MCF 10A (cell line): ENCODE measurements at regions not wholly inside any gene's neighbourhood (a gene's known extent, or its start where the extent isn't known, plus 50 kb on each side); places are given as distances from the start of the nearest gene placed in this dataset.
A peak's percentile ranks its signal among the peaks of the same experiment; 100 is the strongest.

Experiments
- BruUV-seq: library from RNA; stranded (reverse); fragments of 400-500 nt; replicated peaks from 2 replicates; lab custom pipeline; 2021; lab: Mats Ljungman, UMichigan
- CTCF ChIA-PET: fragments of 300-600 bp; sonication (Branson Sonifier 250); formaldehyde crosslinking; extraction: SDS; loops from one replicate; lab custom pipeline; 2021; ENCODE audit warnings: antibody characterized with exemption, inconsistent platforms; lab: Yijun Ruan, JAX
- POLR2A ChIA-PET: fragments of 300-600, 350-650 bp; sonication (Branson Sonifier 250); formaldehyde crosslinking; extraction: SDS; loops from one replicate; lab custom pipeline; 2020; ENCODE audit warnings: antibody characterized with exemption, inconsistent platforms; lab: Yijun Ruan, JAX
- DNase-seq: peaks from one replicate; pipeline ENCODE4 v3.0.0-alpha.2; 2018; ENCODE audit not compliant: unreplicated experiment
- H3K27ac Mint-ChIP-seq: one replicate; pipeline ENCODE4 v1.8.0; 2022; ENCODE audit warnings: mild to moderate bottlenecking, low read depth, mixed read lengths; ENCODE audit not compliant: unreplicated experiment
- H3K27me3 Mint-ChIP-seq: one replicate; pipeline ENCODE4 v1.8.0; 2022; ENCODE audit warnings: mixed read lengths; ENCODE audit not compliant: insufficient read depth, unreplicated experiment
- H3K36me3 Mint-ChIP-seq: one replicate; pipeline ENCODE4 v1.8.0; 2022; ENCODE audit warnings: mild to moderate bottlenecking, moderate library complexity, mixed read lengths; ENCODE audit not compliant: insufficient read depth, unreplicated experiment
- H3K4me1 Mint-ChIP-seq: one replicate; pipeline ENCODE4 v1.8.0; 2022; ENCODE audit warnings: mixed read lengths; ENCODE audit not compliant: insufficient read depth, unreplicated experiment
- H3K4me3 Mint-ChIP-seq: one replicate; pipeline ENCODE4 v1.8.0; 2022; ENCODE audit warnings: mild to moderate bottlenecking, moderate library complexity, mixed read lengths; ENCODE audit not compliant: unreplicated experiment
- H3K9me3 Mint-ChIP-seq: one replicate; pipeline ENCODE4 v1.8.0; 2022; ENCODE audit warnings: mixed read lengths; ENCODE audit not compliant: unreplicated experiment
- intact Hi-C: fragments of 100-400 bp; cut with micrococcal nuclease; formaldehyde crosslinking; loops from 2 replicates; pipeline ENCODE4 v1.14.1; 2022
- TF ChIP-seq, protein P1 (sequence below): fragments of 200-600 bp; IDR thresholded peaks from one replicate; pipeline ENCODE4 v1.8.0; 2022; ENCODE audit warnings: antibody characterized with exemption, mild to moderate bottlenecking; ENCODE audit not compliant: unreplicated experiment

DNA sequence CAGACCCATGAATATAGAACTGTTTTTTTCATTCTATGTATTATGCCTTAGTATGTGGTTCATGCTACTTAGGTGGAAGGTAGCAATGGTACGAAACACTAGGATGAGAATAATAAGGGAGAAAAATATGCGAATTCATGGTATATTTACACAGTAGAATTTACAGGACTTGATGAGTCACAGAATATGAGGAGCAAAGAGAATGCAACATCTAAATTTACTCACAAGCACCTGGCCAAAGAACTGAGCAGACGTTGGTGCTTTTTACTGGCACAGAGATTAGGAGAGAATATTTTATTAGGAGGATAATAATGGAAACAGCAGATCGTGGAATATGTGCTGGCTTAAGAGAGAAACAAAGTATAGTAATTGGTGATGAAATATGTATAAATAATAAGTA lies 785.4 kb upstream of the ROBO1 start:
- TF ChIP-seq, protein P1, sequence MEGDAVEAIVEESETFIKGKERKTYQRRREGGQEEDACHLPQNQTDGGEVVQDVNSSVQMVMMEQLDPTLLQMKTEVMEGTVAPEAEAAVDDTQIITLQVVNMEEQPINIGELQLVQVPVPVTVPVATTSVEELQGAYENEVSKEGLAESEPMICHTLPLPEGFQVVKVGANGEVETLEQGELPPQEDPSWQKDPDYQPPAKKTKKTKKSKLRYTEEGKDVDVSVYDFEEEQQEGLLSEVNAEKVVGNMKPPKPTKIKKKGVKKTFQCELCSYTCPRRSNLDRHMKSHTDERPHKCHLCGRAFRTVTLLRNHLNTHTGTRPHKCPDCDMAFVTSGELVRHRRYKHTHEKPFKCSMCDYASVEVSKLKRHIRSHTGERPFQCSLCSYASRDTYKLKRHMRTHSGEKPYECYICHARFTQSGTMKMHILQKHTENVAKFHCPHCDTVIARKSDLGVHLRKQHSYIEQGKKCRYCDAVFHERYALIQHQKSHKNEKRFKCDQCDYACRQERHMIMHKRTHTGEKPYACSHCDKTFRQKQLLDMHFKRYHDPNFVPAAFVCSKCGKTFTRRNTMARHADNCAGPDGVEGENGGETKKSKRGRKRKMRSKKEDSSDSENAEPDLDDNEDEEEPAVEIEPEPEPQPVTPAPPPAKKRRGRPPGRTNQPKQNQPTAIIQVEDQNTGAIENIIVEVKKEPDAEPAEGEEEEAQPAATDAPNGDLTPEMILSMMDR: no peak
- H3K9me3 Mint-ChIP-seq: no peaks in the 10 kb centered on the region
- H3K27ac Mint-ChIP-seq: no peak overlapping the region
- H3K27me3 Mint-ChIP-seq: peaks cover 59% of the 10 kb centered on the region
- ChIA-PET POLR2A (no interaction called here), CTCF (no interaction called here)
- BruUV-seq: no TSS peak
- H3K4me1 Mint-ChIP-seq: no peaks in the 10 kb centered on the region
- H3K4me3 Mint-ChIP-seq: no peak overlapping the region
- intact Hi-C loops: no loop called here
- H3K36me3 Mint-ChIP-seq: no peaks in the 10 kb centered on the region
- peak; percentile 39 for DNase-seq

DNA sequence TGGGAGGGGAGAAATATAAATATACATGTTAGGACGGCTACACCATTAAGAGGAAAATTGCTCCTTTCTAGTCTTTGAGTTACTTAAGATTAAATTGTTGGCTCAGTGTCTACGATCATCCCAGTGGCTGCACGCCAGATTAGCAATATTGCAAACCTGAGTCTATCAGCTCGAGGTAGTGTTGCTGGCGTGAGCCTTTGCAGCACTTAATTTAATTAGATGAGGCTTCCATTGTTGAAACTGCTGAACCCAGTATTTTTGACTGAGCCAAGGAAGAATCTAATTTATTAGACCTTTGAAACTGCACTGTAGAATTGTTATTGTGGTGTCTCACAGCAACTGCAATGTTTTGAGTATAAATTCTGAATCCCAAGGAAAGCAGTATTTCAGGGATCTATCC lies 782.4 kb upstream of the ROBO1 start:
- no peaks in the 10 kb centered on the region for H3K36me3 Mint-ChIP-seq
- DNase-seq: no peak
- no peaks in the 10 kb centered on the region for H3K4me1 Mint-ChIP-seq
- CTCF ChIA-PET: interaction anchor here (0.6 to 0.7 kb wide), 2 partner anchors 72 to 1076 kb away, joined by 3 read pairs; no protein-coding TSS in a partner anchor
- no peak overlapping the region for H3K4me3 Mint-ChIP-seq
- H3K27me3 Mint-ChIP-seq: peaks cover 51% of the 10 kb centered on the region
- no peak overlapping the region for H3K27ac Mint-ChIP-seq
- no TSS peak for BruUV-seq
- intact Hi-C loops: no loop called here
- peaks cover 1% of the 10 kb centered on the region for H3K9me3 Mint-ChIP-seq
- TF ChIP-seq, protein P1: no peak
- POLR2A ChIA-PET: no interaction called here

DNA sequence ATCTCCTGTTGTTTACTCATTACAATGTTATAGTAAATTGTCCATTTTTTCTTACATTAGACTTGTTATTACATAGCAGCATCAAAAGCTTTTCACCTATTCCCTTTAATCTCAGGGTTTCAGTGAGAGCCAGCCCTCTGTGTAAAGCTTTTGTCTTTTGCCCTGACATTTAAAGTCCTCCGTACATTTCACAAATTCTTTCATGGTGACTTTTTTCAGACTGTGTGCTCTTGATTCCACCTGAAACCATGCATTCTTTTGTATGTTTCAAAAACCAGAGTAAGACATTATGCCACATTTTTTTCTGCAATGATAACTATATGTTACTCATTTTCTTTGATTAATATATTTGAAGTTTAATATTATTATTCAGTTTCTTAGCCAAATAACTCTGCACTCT lies 781.4 kb upstream of the ROBO1 start:
- no peaks in the 10 kb centered on the region for H3K4me1 Mint-ChIP-seq
- TF ChIP-seq, protein P1: no peak
- H3K36me3 Mint-ChIP-seq: no peaks in the 10 kb centered on the region
- no peak overlapping the region for H3K27ac Mint-ChIP-seq
- POLR2A ChIA-PET: no interaction called here
- H3K4me3 Mint-ChIP-seq: no peak overlapping the region
- H3K9me3 Mint-ChIP-seq: peaks cover 8% of the 10 kb centered on the region
- intact Hi-C loops: no loop called here
- BruUV-seq: no TSS peak
- CTCF ChIA-PET: no interaction called here
- no peak for DNase-seq
- H3K27me3 Mint-ChIP-seq: peaks cover 57% of the 10 kb centered on the region

DNA sequence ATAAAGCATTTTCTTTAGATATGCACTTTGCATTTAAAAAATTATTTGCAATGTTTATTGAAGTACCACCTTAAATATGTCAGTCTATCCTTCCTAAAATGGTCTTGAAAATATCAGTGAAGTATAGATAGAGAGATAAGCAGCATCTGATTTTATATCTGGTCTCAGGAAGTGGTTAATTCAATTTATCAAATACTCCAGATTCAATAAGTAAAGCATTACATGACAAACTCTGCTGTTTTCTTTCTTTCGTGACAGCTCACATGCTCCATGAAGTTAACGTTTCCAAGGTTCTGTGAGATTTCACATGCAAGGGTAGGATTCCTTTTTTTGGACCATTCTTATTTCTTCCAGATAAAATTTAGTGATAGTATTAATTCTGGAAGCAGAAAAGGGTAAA lies 775.4 kb upstream of the ROBO1 start:
- BruUV-seq: no TSS peak
- TF ChIP-seq, protein P1: no peak
- POLR2A ChIA-PET: no interaction called here

More for the DNA sequence above, 775.4 kb upstream of the ROBO1 start:
- DNase-seq: no peak
- Mint-ChIP-seq H3K9me3 (peaks cover 8% of the 10 kb centered on the region), H3K27me3 (peaks cover 40% of the 10 kb centered on the region), H3K27ac (no peak overlapping the region), H3K36me3 (no peaks in the 10 kb centered on the region), H3K4me3 (no peak overlapping the region), H3K4me1 (no peaks in the 10 kb centered on the region)
- CTCF ChIA-PET: no interaction called here
- intact Hi-C loops: no loop called here
